Vagina (tissue), 2 donors: ENCODE measurements at regions not wholly inside any gene's neighbourhood (a gene's known extent, or its start where the extent isn't known, plus 50 kb on each side); places are given as distances from the start of the nearest gene placed in this dataset.

Experiments used
- CTCF ChIP-seq, 3 experiments: fragments of 450-650 bp in 2 of 3; fragments of 200-600 bp in 1 of 3; sonication (generic) in 1 of 3; IDR thresholded peaks; one replicate each; pipeline ENCODE4 v1.5.1; 2017 to 2019; ENCODE audit warnings: antibody characterized with exemption in 3 of 3, mild to moderate bottlenecking in 2 of 3, moderate library complexity in 2 of 3
- POLR2A ChIP-seq, 2 donors: fragments of 450-650 bp; IDR thresholded peaks; one replicate each; pipeline ENCODE4 v1.6.1; 2017; ENCODE audit warnings: antibody characterized with exemption in 2 of 2, mild to moderate bottlenecking in 2 of 2, moderate library complexity in 2 of 2

GRCh38 chr2:105625632-105626031 lies 119.1 kb upstream of the NCK2 start:
- TF ChIP-seq POLR2A (IDR thresholded peaks at IDR 0.05) (no peak), CTCF (IDR thresholded peaks at IDR 0.05) (no peak)
